H1 (cell line): ENCODE measurements at regions not wholly inside any gene's neighbourhood (a gene's known extent, or its start where the extent isn't known, plus 50 kb on each side); places are given as distances from the start of the nearest gene placed in this dataset.

Source experiments
- CTCF ChIA-PET: fragments of 300-600 bp; sonication (Branson Sonifier 250); formaldehyde crosslinking; loops from one replicate; lab custom pipeline; 2021; ENCODE audit not compliant: partially characterized antibody; lab: Charles Lee
- POLR2A ChIA-PET: fragments of 300-600 bp; sonication (Branson Sonifier 250); formaldehyde crosslinking; loops from one replicate; lab custom pipeline; 2021; ENCODE audit warnings: inconsistent platforms; ENCODE audit not compliant: partially characterized antibody; lab: Charles Lee
- DNase-seq, 2 experiments: peaks; one replicate each; pipeline versions ENCODE4 v3.0.0 to v3.0.0-alpha.2; 2010 to 2022; ENCODE audit warnings: low spot score in 2 of 2, low read depth in 1 of 2, mixed read lengths in 1 of 2
- FAIRE-seq: peaks from 2 replicates; lab custom pipeline; 2011; peaks lifted over from hg19 to GRCh38; lab: Jason Lieb, UNC
- H2AFZ ChIP-seq: 2 replicates; pipeline ENCODE4 v1.8.1; 2012; ENCODE audit warnings: low read length, inconsistent platforms
- H2AK5ac ChIP-seq: 2 replicates; pipeline ENCODE4 v1.6.1; 2013; ENCODE audit warnings: low read depth, low read length
- H2BK120ac ChIP-seq: replicated peaks from 2 replicates; pipeline ENCODE3; 2013; ENCODE audit warnings: low read depth, low read length, inconsistent platforms
- H2BK12ac ChIP-seq: 2 replicates; pipeline ENCODE4 v1.6.1; 2013; ENCODE audit warnings: low read depth, low read length
- H2BK15ac ChIP-seq: 2 replicates; pipeline ENCODE4 v1.6.1; 2013; ENCODE audit warnings: low read length
- H2BK20ac ChIP-seq: 2 replicates; pipeline ENCODE4 v1.6.1; 2013; ENCODE audit warnings: low read length
- H2BK5ac ChIP-seq: 2 replicates; pipeline ENCODE4 v1.6.1; 2013; ENCODE audit warnings: low read depth, low read length
- H3K14ac ChIP-seq: 2 replicates; pipeline ENCODE4 v1.6.1; 2013; ENCODE audit warnings: inconsistent platforms; ENCODE audit not compliant: insufficient read length
- H3K18ac ChIP-seq: 2 replicates; pipeline ENCODE4 v1.6.1; 2013; ENCODE audit warnings: low read length; ENCODE audit errors: extremely low read depth
- H3K23ac ChIP-seq: 2 replicates; pipeline ENCODE4 v1.6.1; 2013; ENCODE audit warnings: inconsistent platforms; ENCODE audit not compliant: insufficient read length
- H3K23me2 ChIP-seq: 2 replicates; pipeline ENCODE4 v1.6.1; 2013; ENCODE audit warnings: low read depth, low read length
- H3K27ac ChIP-seq: 2 replicates; pipeline ENCODE4 v1.6.1; 2011; ENCODE audit warnings: low read depth, low read length, inconsistent platforms
- H3K27me3 ChIP-seq, 4 experiments: replicated peaks in 1 of 4; 1 replicate in 1 of 4; 2 replicates in 3 of 4; pipeline versions ENCODE4 v1.6.1 to v1.8.1; 2011 to 2013; ENCODE audit warnings: low read length in 3 of 4, mild to moderate bottlenecking in 3 of 4, inconsistent platforms in 2 of 4, mixed read lengths in 2 of 4, moderate library complexity in 1 of 4; ENCODE audit not compliant: control insufficient read depth in 3 of 4, insufficient read depth in 3 of 4; ENCODE audit errors: extremely low read depth in 1 of 4
- H3K36me3 ChIP-seq, 4 experiments: 2 replicates each; pipeline versions ENCODE4 v1.6.1 to v1.8.1; 2011 to 2013; ENCODE audit warnings: mild to moderate bottlenecking in 4 of 4, low read length in 3 of 4, moderate library complexity in 2 of 4, control low read depth in 1 of 4, inconsistent platforms in 1 of 4; ENCODE audit not compliant: insufficient read depth in 4 of 4, control insufficient read depth in 2 of 4
- H3K4ac ChIP-seq: replicated peaks from 2 replicates; pipeline ENCODE3; 2013; ENCODE audit warnings: low read length, low read depth, mixed read lengths, inconsistent platforms; ENCODE audit not compliant: insufficient read length
- H3K4me1 ChIP-seq, 4 experiments: replicated peaks in 1 of 4; 1 replicate in 1 of 4; 2 replicates in 3 of 4; pipeline versions ENCODE4 v1.6.1 to v1.8.1; 2011 to 2013; ENCODE audit warnings: low read length in 3 of 4, inconsistent platforms in 2 of 4, mixed read lengths in 1 of 4; ENCODE audit not compliant: insufficient read depth in 4 of 4, control insufficient read depth in 3 of 4
- H3K4me2 ChIP-seq, 2 experiments: 2 replicates each; pipeline versions ENCODE4 v1.6.1 to v1.8.1; 2011 to 2013; ENCODE audit warnings: low read depth in 2 of 2, low read length in 2 of 2, control low read depth in 1 of 2, inconsistent platforms in 1 of 2, mild to moderate bottlenecking in 1 of 2; ENCODE audit not compliant: insufficient read depth in 1 of 2
- H3K4me3 ChIP-seq, 4 experiments: fragments of 200-600, 300-600 bp in 1 of 4; sonication (generic), shearing (Covaris generic), sonication (Bioruptor Twin) in 1 of 4; 2 replicates each; pipeline versions ENCODE4 v1.5.1 to v1.8.1; 2011 to 2016; ENCODE audit warnings: low read length in 4 of 4, low read depth in 3 of 4, control low read depth in 2 of 4, inconsistent platforms in 2 of 4, mild to moderate bottlenecking in 2 of 4, mixed read lengths in 1 of 4, moderate library complexity in 1 of 4; ENCODE audit not compliant: insufficient read depth in 2 of 4; ENCODE audit errors: extremely low read depth in 1 of 4
- H3K56ac ChIP-seq: replicated peaks from 2 replicates; pipeline ENCODE3; 2013; ENCODE audit warnings: low read depth, mild to moderate bottlenecking, mixed read lengths, low read length, inconsistent platforms; ENCODE audit not compliant: insufficient read length
- H3K79me1 ChIP-seq: 2 replicates; pipeline ENCODE4 v1.6.1; 2013; ENCODE audit warnings: low read depth, low read length, control low read depth
- H3K79me2 ChIP-seq, 2 experiments: 2 replicates each; pipeline versions ENCODE4 v1.6.1 to v1.8.1; 2012 to 2013; ENCODE audit warnings: low read length in 2 of 2, mild to moderate bottlenecking in 2 of 2, inconsistent platforms in 1 of 2; ENCODE audit not compliant: insufficient read depth in 2 of 2, control insufficient read depth in 1 of 2
- H3K9ac ChIP-seq, 4 experiments: replicated peaks in 1 of 4; 1 replicate in 1 of 4; 2 replicates in 3 of 4; pipeline versions ENCODE4 v1.6.1 to v1.8.1; 2011 to 2013; ENCODE audit warnings: low read depth in 3 of 4, low read length in 3 of 4, control low read depth in 2 of 4, mild to moderate bottlenecking in 2 of 4, moderate library complexity in 2 of 4, inconsistent platforms in 1 of 4; ENCODE audit errors: extremely low read depth in 1 of 4
- H3K9me3 ChIP-seq, 2 experiments: 2 replicates each; pipeline versions ENCODE4 v1.6.1 to v1.8.1; 2012 to 2013; ENCODE audit warnings: mild to moderate bottlenecking in 2 of 2, moderate library complexity in 2 of 2, control low read depth in 1 of 2, inconsistent platforms in 1 of 2, low read depth in 1 of 2, low read length in 1 of 2, mixed read lengths in 1 of 2; ENCODE audit not compliant: insufficient read depth in 2 of 2
- H4K20me1 ChIP-seq, 2 experiments: replicated peaks in 1 of 2; 2 replicates each; pipeline versions ENCODE3 to v1.8.1; 2011 to 2013; ENCODE audit warnings: inconsistent platforms in 2 of 2, low read length in 2 of 2, mild to moderate bottlenecking in 1 of 2; ENCODE audit not compliant: insufficient read depth in 2 of 2, control insufficient read depth in 1 of 2
- H4K5ac ChIP-seq: 2 replicates; pipeline ENCODE4 v1.6.1; 2013; ENCODE audit warnings: low read length, low read depth, mixed read lengths, inconsistent platforms; ENCODE audit not compliant: insufficient read length
- H4K8ac ChIP-seq: 2 replicates; pipeline ENCODE4 v1.8.0; 2013; ENCODE audit warnings: mild to moderate bottlenecking, moderate library complexity, low read length, inconsistent platforms; ENCODE audit not compliant: insufficient read depth; ENCODE audit errors: extremely low read depth
- H4K91ac ChIP-seq: replicated peaks from 2 replicates; pipeline ENCODE3; 2013; ENCODE audit warnings: low read length, mixed read lengths, inconsistent platforms; ENCODE audit not compliant: insufficient read length
- JUN ChIP-seq: IDR thresholded peaks from 2 replicates; pipeline ENCODE4 v1.6.1; 2011; ENCODE audit warnings: low read depth, mild to moderate bottlenecking, improper control_type of control experiment, low read length
- PHF8 ChIP-seq: fragments of 200-600 bp; sonication (generic); conservative IDR thresholded peaks from 2 replicates; pipeline ENCODE4 v1.7.1; 2012; ENCODE audit warnings: low read depth, mild to moderate bottlenecking, inconsistent platforms, low read length, moderate library complexity
- WGBS, 2 experiments: shearing (Covaris generic) in 1 of 2; methylation state at CpG; one replicate each; pipeline versions ENCODE4 v1.1.6 to v1.1.7; 2013 to 2015; ENCODE audit warnings: low lambda C conversion rate in 2 of 2, mixed read lengths in 2 of 2, inconsistent platforms in 1 of 2, low coverage in 1 of 2, missing lambda C conversion rate in 1 of 2; ENCODE audit not compliant: insufficient replicate concordance in 2 of 2, insufficient coverage in 1 of 2, insufficient read length in 1 of 2; ENCODE audit errors: extremely low coverage in 1 of 2, missing lambda C conversion rate in 1 of 2; 5-methylcytosine and 5-hydroxymethylcytosine counted together

GRCh38 chr17:79255046-79255445 is 180.4 kb downstream of the ENGASE start:
- Histone ChIP-seq H3K79me1 (no peaks in the 10 kb centered on the region), H4K5ac (no peak overlapping the region), H3K18ac (no peak overlapping the region), H3K27me3 (0 out of 7 replicates have a peak, but pooled peaks cover 0 to 4% (median 0%) of the 10 kb centered on the region in 4 experiments), H2BK12ac (no peak overlapping the region), H3K9me3 (no peaks in the 10 kb centered on the region), H2BK120ac (no peak overlapping the region), H3K9ac (no peak overlapping the region), H2BK15ac (no peak overlapping the region), H3K4ac (no peak overlapping the region), H3K23me2 (no peaks in the 10 kb centered on the region), H3K14ac (no peak overlapping the region), H4K8ac (0 out of 2 replicates have a peak overlapping the region, but pooled peaks have one; percentile 28), H2BK5ac (no peak overlapping the region), H3K4me2 (no peak overlapping the region), H3K4me3 (no peak overlapping the region), H4K20me1 (no peaks in the 10 kb centered on the region), H3K56ac (no peak overlapping the region), H3K4me1 (peaks cover 0 to 4% (median 0%) of the 10 kb centered on the region in 4 experiments; a peak in 1 of 7 replicates), H3K79me2 (no peaks in the 10 kb centered on the region), H3K23ac (no peak overlapping the region), H3K27ac (no peak overlapping the region), H3K36me3 (no peaks in the 10 kb centered on the region), H2AK5ac (no peak overlapping the region), H4K91ac (no peak overlapping the region), H2AFZ (no peak overlapping the region), H2BK20ac (no peak overlapping the region)
- DNase-seq (no peak), FAIRE-seq (no peak)
- CTCF ChIA-PET, result interaction anchor here (0.7 to 1.2 kb wide), 3 partner anchors 36 to 134 kb away, joined by 3 to 4 read pairs (median 3); no protein-coding TSS in a partner anchor
- WGBS, 2 experiments, result 88% methylated on average over 6 of the region's 6 CpGs; no CpG with 5 or more reads in 1 of the 2 experiments
- no peak for TF ChIP-seq JUN
- TF ChIP-seq PHF8, result no peak
- POLR2A ChIA-PET, result interaction anchor here (1.4 kb wide), 1 partner anchor 11 kb away, joined by 4 read pairs; no protein-coding TSS in a partner anchor
